GM12874 (cell line): ENCODE measurements at regions not wholly inside any gene's neighbourhood (a gene's known extent, or its start where the extent isn't known, plus 50 kb on each side); places are given as distances from the start of the nearest gene placed in this dataset.

Experiments
- TF ChIP-seq, protein P1 (sequence below): IDR thresholded peaks from 2 replicates; pipeline ENCODE4 v1.5.1; 2011; ENCODE audit warnings: low read depth, mild to moderate bottlenecking, control low read depth, low read length, moderate library complexity; ENCODE audit not compliant: insufficient read depth

DNA sequence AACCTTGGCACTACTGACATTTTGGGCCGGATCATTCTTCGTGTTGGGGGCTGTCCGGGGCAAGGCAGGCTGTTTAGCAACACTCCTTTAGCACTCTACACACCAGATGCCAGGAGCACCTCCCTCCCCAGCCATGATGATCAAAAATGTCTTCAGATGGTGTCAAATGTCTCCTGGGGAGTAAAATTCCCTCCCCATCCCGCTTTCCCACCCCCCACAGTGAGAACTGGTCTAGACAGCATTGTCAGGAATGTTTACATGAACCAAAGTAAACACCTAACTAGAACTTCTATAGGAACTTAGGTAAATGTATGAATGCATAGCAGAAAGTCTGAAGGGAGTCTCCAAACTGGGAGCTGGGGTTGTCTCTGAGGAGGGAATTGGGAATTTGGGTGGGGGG, 70.0 kb upstream of the TOP1 start:
- TF ChIP-seq, protein P1, sequence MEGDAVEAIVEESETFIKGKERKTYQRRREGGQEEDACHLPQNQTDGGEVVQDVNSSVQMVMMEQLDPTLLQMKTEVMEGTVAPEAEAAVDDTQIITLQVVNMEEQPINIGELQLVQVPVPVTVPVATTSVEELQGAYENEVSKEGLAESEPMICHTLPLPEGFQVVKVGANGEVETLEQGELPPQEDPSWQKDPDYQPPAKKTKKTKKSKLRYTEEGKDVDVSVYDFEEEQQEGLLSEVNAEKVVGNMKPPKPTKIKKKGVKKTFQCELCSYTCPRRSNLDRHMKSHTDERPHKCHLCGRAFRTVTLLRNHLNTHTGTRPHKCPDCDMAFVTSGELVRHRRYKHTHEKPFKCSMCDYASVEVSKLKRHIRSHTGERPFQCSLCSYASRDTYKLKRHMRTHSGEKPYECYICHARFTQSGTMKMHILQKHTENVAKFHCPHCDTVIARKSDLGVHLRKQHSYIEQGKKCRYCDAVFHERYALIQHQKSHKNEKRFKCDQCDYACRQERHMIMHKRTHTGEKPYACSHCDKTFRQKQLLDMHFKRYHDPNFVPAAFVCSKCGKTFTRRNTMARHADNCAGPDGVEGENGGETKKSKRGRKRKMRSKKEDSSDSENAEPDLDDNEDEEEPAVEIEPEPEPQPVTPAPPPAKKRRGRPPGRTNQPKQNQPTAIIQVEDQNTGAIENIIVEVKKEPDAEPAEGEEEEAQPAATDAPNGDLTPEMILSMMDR = no peak

DNA sequence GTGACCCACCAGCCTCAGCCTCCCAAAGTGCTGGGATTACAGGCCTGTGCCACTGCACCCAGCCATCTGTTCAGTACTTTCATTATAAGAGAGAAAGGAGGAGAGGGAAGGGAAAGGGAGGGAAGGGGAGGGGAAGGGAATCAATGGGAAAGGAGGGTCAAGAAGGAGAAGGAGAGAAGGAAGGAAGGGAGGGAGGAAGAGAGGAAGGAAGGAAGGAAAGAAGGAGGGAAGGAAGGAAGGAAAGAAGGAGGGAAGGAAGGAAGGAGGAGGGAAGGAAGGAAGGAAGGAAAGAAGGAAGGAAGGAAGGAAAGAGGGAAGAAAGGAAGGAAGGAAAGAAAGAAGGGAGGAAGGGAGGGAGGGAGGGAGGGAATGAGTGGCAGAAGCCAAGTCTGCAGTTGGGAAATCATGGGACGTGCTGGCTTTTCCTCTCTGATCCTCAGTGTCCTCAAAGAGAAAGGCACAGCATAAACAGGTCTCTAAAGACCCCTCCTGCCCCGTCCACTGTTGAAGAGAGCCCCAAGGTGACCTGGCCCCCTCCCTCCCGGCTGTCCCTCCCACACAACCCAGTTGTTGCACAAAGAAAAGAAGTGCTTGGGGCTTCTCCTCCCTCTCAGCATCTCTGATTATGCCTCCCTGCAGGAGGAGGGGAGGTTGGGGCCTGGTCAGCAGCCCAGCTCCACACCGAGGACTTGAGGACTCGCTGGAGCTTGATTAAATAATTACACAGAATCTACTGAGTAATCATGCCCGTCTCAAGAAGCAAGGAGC, 69.1 kb upstream of the TOP1 start:
- TF ChIP-seq, protein P1 = no peak

DNA sequence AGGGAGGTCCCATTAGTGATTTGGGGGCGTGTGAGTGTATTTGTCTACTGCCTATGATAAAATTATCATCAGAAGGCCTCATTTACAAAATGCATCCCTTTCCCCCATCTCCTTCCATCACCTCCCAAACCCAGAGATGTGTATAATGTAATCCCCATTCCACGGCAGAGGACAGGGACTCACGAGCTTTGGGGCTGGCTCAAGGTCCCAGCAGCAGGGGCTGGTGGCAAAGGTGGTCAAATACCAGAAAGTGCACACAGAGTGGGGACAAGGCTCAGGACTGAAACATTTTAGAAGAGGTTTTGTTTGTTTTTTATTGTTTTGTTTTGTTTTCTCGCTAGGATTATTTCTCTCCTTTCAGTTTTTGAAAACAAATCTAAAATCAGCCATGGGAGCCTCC, 68.5 kb upstream of the TOP1 start:
- TF ChIP-seq, protein P1 = no peak

DNA sequence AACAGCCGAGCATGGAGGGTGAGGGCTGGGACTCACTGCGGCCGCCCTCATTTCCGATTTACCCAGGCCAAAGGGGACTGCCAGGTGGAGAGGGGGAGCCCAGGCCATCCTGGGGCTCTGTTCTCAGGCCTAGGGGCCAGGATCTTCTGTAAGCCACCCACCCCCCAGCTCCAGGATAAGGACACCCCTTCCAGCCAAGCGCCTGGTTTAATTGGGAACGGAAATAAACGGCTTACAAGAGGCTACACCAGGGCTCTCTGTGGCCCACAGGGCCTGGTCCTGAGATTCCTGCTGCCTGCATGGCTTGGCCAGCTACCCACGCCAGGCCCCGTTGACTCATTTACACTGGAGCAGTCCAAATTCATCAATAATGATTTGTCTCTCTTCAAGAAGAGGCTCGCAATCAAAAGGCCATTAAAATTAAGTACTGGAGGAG, 68.1 kb upstream of the TOP1 start:
- TF ChIP-seq, protein P1 = no peak

DNA sequence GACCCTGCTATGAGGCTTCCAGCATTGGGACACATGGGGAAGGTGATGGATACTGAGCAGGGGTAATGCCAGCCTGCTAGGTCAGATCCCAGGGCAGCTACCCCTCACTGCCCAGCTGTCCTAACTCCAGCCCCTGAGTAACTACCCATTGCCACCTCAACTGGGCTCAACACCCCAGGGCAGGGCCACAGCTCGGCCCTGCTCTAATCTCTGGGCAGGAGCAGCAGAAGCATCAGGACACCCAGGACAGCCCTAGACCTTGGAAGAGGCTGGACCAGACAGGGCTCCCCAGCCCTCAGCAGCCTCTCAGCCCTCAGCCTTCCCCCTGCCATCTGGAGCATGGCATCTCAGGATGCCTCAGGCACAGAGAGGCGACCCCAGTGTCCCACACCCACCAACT, 67.4 kb upstream of the TOP1 start:
- TF ChIP-seq, protein P1 = no peak

DNA sequence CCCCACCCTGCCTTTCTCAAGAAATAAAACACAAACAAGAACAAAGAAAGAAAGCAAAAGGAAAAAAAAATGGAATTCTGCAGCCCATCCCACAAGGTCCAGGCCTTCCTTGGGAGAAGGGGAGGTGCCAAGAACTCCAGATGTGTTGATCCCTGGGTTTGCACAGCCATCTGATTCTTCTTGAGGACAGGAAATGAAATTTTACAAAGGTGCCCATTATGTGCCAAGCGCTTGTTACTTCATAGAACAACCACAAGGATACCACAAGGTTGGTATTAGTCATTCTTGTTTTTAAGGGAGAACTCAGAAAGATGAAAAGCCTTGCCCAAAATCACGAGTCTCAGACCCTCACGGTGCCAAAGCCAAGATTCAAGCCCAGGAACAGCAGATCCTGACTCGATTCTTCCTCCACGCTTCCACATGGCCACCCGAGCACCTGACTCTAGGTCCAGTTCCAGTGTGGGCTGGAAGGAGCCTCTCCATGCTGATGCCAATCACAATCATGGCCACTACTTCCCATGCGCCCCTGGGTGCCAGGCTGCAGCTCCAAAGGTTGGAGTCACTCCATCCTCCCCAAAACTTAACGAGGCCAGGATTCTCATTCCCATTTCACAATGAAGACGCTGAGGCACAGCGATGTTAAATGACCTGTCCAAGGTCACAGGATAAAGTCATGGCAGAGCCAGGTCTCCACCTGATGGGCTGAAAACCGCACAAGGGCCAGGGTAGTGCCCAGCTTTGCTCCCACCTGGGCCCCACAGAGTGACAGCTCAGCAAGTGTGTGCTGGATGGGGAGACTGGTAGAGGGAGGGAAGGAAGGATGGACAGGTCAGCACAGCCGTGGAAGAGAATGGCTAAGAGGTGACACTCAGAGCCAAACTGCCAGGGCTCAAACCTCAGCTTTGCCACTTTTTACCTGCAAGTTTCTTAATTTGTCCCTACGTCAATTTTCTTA, 66.7 kb upstream of the TOP1 start:
- TF ChIP-seq, protein P1 = no peak

DNA sequence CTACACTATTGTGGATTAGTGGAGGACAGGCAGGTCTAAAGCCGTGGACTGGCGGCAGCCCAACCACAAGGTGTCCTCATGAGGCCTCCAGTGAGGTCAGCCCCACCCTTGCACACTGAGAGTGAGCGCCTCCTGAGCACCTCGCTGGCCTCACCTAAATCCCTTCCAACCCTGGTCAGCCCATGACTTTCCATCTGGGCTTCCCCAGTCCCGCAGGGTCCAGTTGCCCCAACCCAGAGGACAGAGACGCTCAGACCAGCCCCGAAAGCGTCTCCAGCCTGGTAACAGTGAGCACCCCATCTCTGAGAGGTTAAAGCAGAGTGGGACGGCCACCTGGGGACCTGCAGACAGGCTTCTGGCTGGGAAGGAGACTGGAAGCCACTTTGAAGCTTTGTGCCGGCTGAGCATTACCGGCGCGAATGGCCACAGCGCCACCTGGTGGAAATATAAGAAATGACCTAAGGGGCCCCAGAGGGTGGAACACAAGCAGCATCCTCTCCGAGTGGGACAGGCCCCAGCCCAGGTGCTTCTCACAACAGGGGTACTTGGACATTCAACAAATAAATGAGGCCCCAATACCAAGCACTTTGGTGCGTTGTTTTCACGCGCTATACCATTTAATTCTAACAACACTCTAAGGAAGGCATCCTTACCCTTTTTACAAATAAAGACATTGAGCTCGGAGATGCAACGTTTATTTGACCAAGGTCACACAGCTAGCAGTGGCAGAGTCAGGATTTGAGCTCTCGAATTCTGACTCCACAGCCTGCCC, 65.7 kb upstream of the TOP1 start:
- TF ChIP-seq, protein P1 = peak; percentile 80
